Neural cell (in vitro differentiated cells): ENCODE measurements at regions not wholly inside any gene's neighbourhood (a gene's known extent, or its start where the extent isn't known, plus 50 kb on each side); places are given as distances from the start of the nearest gene placed in this dataset.

Source experiments
- H2AFZ ChIP-seq: fragments of 200-600, 300-800 bp; sonication (generic), shearing (Covaris generic); 2 replicates; pipeline ENCODE4 v1.6.0; 2014; ENCODE audit warnings: low read depth, mild to moderate bottlenecking, antibody characterized with exemption, low read length, moderate library complexity
- H3F3A ChIP-seq: fragments of 200-600 bp; shearing (Covaris generic); 2 replicates; pipeline ENCODE4 v1.6.1; 2016; ENCODE audit warnings: mild to moderate bottlenecking, moderate library complexity, mixed read lengths, antibody characterized with exemption, low read length; ENCODE audit not compliant: insufficient read depth, poor library complexity, severe bottlenecking
- H3K27ac ChIP-seq: fragments of 200-600, 300-800 bp; sonication (generic), shearing (Covaris generic); 2 replicates; pipeline ENCODE4 v1.5.1; 2014; ENCODE audit warnings: mild to moderate bottlenecking, low read length, moderate library complexity
- H3K27me3 ChIP-seq: fragments of 300-800, 200-600 bp; sonication (generic), shearing (Covaris generic); 2 replicates; pipeline ENCODE4 v1.6.0; 2014; ENCODE audit warnings: mild to moderate bottlenecking, low read depth, low read length, moderate library complexity; ENCODE audit not compliant: insufficient read depth
- H3K36me3 ChIP-seq: fragments of 300-800, 200-600 bp; sonication (generic), shearing (Covaris generic); 2 replicates; pipeline ENCODE4 v1.5.1; 2014; ENCODE audit warnings: mild to moderate bottlenecking, antibody characterized with exemption, low read length, moderate library complexity; ENCODE audit not compliant: insufficient read depth
- H3K4me2 ChIP-seq: fragments of 300-800, 200-600 bp; sonication (generic), shearing (Covaris generic); 2 replicates; pipeline ENCODE4 v1.6.0; 2014; ENCODE audit warnings: mild to moderate bottlenecking, low read length
- H3K4me3 ChIP-seq: fragments of 300-800, 200-600 bp; sonication (generic), shearing (Covaris generic); 2 replicates; pipeline ENCODE4 v1.5.1; 2014; ENCODE audit warnings: mild to moderate bottlenecking, low read length, moderate library complexity
- H3K79me2 ChIP-seq: fragments of 200-600 bp; shearing (Covaris generic); replicated peaks from 2 replicates; pipeline ENCODE4 v1.6.0; 2014; ENCODE audit warnings: mild to moderate bottlenecking, low read length, moderate library complexity; ENCODE audit not compliant: insufficient read depth
- H3K9ac ChIP-seq: fragments of 300-800, 200-600 bp; sonication (generic), shearing (Covaris generic); 2 replicates; pipeline ENCODE4 v1.6.1; 2016; ENCODE audit warnings: mild to moderate bottlenecking, low read length, mixed read lengths
- H3K9me2 ChIP-seq: fragments of 200-600 bp; shearing (Covaris generic); 2 replicates; pipeline ENCODE4 v1.6.1; 2016; ENCODE audit warnings: mild to moderate bottlenecking, low read length, mixed read lengths; ENCODE audit not compliant: insufficient read depth
- H3K9me3 ChIP-seq: fragments of 200-600, 300-800 bp; sonication (generic), shearing (Covaris generic); 2 replicates; pipeline ENCODE4 v1.6.1; 2016; ENCODE audit warnings: mild to moderate bottlenecking, mixed run types, low read length, moderate library complexity, mixed read lengths
- H4K20me1 ChIP-seq: fragments of 200-600 bp; shearing (Covaris generic); 2 replicates; pipeline ENCODE4 v1.6.1; 2016; ENCODE audit warnings: mild to moderate bottlenecking, mixed run types; ENCODE audit not compliant: insufficient read depth
- CTCF ChIP-seq: fragments of 450-650 bp; IDR thresholded peaks from 2 replicates; pipeline ENCODE4 v1.5.1; 2014; ENCODE audit warnings: antibody characterized with exemption, mild to moderate bottlenecking, moderate library complexity; ENCODE audit not compliant: poor library complexity, severe bottlenecking
- EP300 ChIP-seq: fragments of 450-650 bp; conservative IDR thresholded peaks from 2 replicates; pipeline ENCODE4 v1.6.1; 2014; ENCODE audit warnings: antibody characterized with exemption, mild to moderate bottlenecking, moderate library complexity; ENCODE audit not compliant: poor library complexity, severe bottlenecking
- EZH2 ChIP-seq: fragments of 200-600, 300-800 bp; shearing (Covaris generic), sonication (generic); IDR thresholded peaks from 2 replicates; pipeline ENCODE4 v1.6.1; 2014; ENCODE audit warnings: antibody characterized with exemption, low read length, borderline replicate concordance, mild to moderate bottlenecking; ENCODE audit not compliant: insufficient read depth, poor library complexity, severe bottlenecking
- MXI1 ChIP-seq: fragments of 450-650 bp; conservative IDR thresholded peaks from 2 replicates; pipeline ENCODE4 v1.6.1; 2014; ENCODE audit warnings: antibody characterized with exemption, mild to moderate bottlenecking; ENCODE audit not compliant: poor library complexity, severe bottlenecking
- POLR2AphosphoS5 ChIP-seq: IDR thresholded peaks from 2 replicates; pipeline ENCODE4 v1.6.1; 2012
- RAD21 ChIP-seq: fragments of 450-650 bp; conservative IDR thresholded peaks from 2 replicates; pipeline ENCODE4 v1.6.1; 2014; ENCODE audit warnings: antibody characterized with exemption, mild to moderate bottlenecking, moderate library complexity
- REST ChIP-seq: IDR thresholded peaks from 2 replicates; pipeline ENCODE4 v1.6.1; 2012; ENCODE audit warnings: borderline replicate concordance
- SMC3 ChIP-seq: fragments of 450-650 bp; conservative IDR thresholded peaks from 2 replicates; pipeline ENCODE4 v1.6.1; 2014; ENCODE audit warnings: antibody characterized with exemption, mild to moderate bottlenecking, moderate library complexity; ENCODE audit not compliant: poor library complexity
- TAF1 ChIP-seq: IDR thresholded peaks from 2 replicates; pipeline ENCODE4 v1.6.1; 2012; ENCODE audit warnings: low read depth

- no peaks in the 10 kb centered on the region for H3F3A ChIP-seq
- H3K9ac ChIP-seq, result no peak overlapping the region
- H3K27ac ChIP-seq, result no peak overlapping the region
- no peaks in the 10 kb centered on the region for H3K9me2 ChIP-seq
- no peak overlapping the region for H3K4me3 ChIP-seq
- TF ChIP-seq EZH2 (no peak), RAD21 (no peak), SMC3 (no peak), REST (no peak), TAF1 (no peak), MXI1 (no peak), CTCF (no peak), POLR2AphosphoS5 (no peak), EP300 (no peak)
- no peak overlapping the region for H2AFZ ChIP-seq
- H3K27me3 ChIP-seq, result no peaks in the 10 kb centered on the region
- H4K20me1 ChIP-seq, result no peaks in the 10 kb centered on the region
- no peaks in the 10 kb centered on the region for H3K9me3 ChIP-seq
- H3K36me3 ChIP-seq, result no peaks in the 10 kb centered on the region
- H3K79me2 ChIP-seq, result no peaks in the 10 kb centered on the region
- H3K4me2 ChIP-seq, result no peak overlapping the region
Measured at GRCh38 chr17:53092072-53092471, 730.7 kb upstream of the KIF2B start.

- Histone ChIP-seq H3K9me2 (no peaks in the 10 kb centered on the region), H4K20me1 (no peaks in the 10 kb centered on the region), H3K27ac (no peak overlapping the region), H3K36me3 (no peaks in the 10 kb centered on the region), H3K79me2 (no peaks in the 10 kb centered on the region), H3K4me2 (no peak overlapping the region), H3K9ac (no peak overlapping the region), H2AFZ (no peak overlapping the region), H3K27me3 (no peaks in the 10 kb centered on the region), H3F3A (no peaks in the 10 kb centered on the region), H3K4me3 (no peak overlapping the region), H3K9me3 (no peaks in the 10 kb centered on the region)
- TF ChIP-seq EP300 (no peak), RAD21 (no peak), EZH2 (no peak)
Measured at GRCh38 chr17:53090770-53091169, 732.0 kb upstream of the KIF2B start.

- Histone ChIP-seq H3K79me2 (no peaks in the 10 kb centered on the region), H3F3A (no peaks in the 10 kb centered on the region), H3K4me3 (no peak overlapping the region), H3K9ac (no peak overlapping the region), H3K27ac (no peak overlapping the region), H3K27me3 (no peaks in the 10 kb centered on the region), H3K4me2 (no peak overlapping the region), H2AFZ (no peak overlapping the region), H3K36me3 (no peaks in the 10 kb centered on the region), H3K9me3 (no peaks in the 10 kb centered on the region), H4K20me1 (no peaks in the 10 kb centered on the region), H3K9me2 (no peaks in the 10 kb centered on the region)
- TF ChIP-seq TAF1 (no peak), EZH2 (no peak), MXI1 (no peak), CTCF (no peak), REST (no peak), RAD21 (no peak), POLR2AphosphoS5 (no peak), EP300 (no peak), SMC3 (no peak)
Measured at GRCh38 chr17:53088481-53088880, 734.2 kb upstream of the KIF2B start.
